HCT116 (cell line): ENCODE measurements at regions not wholly inside any gene's neighbourhood (a gene's known extent, or its start where the extent isn't known, plus 50 kb on each side); places are given as distances from the start of the nearest gene placed in this dataset.
A peak's percentile ranks its signal among the peaks of the same experiment; 100 is the strongest.

Source experiments
- ATAC-seq: fragments of 200-7000 bp; cut with Tn5 transposase; 2 replicates; pipeline ENCODE4 v1.9.1; 2020; ENCODE audit warnings: mild to moderate bottlenecking, moderate library complexity
- BruUV-seq: library from RNA; stranded (reverse); fragments of 400-500 nt; replicated peaks from 2 replicates; lab custom pipeline; 2021; lab: Mats Ljungman, UMichigan
- CTCF ChIA-PET: fragments of 300-600 bp; sonication (Branson Sonifier 250); formaldehyde crosslinking; loops from one replicate; lab custom pipeline; 2021; ENCODE audit warnings: antibody characterized with exemption; lab: Charles Lee
- POLR2A ChIA-PET: fragments of 300-600, 350-600 bp; sonication (Branson Sonifier 250); formaldehyde crosslinking; loops from one replicate; lab custom pipeline; 2021; ENCODE audit warnings: antibody characterized with exemption; lab: Charles Lee
- RAD21 ChIA-PET, 2 experiments: fragments of 300-600 bp; sonication (Branson Sonifier 250); formaldehyde crosslinking; loops; one replicate each; lab custom pipeline; 2023; ENCODE audit warnings: low total read pairs in 2 of 2; ENCODE audit not compliant: uncharacterized antibody in 2 of 2, unreplicated experiment in 2 of 2, low non-redundant PET in 1 of 2; lab: Charles Lee
- DNase-seq: peaks from one replicate; pipeline ENCODE4 v3.0.0-alpha.2; 2010; ENCODE audit warnings: low read depth, low spot score
- H2AFZ ChIP-seq: fragments of 200-600 bp; shearing (Covaris generic), sonication (generic); 2 replicates; pipeline ENCODE4 v1.6.1; 2017; ENCODE audit warnings: low read depth, mixed run types, mixed read lengths, antibody characterized with exemption, low read length; ENCODE audit not compliant: poor library complexity, severe bottlenecking
- H3K27ac ChIP-seq: 2 replicates; pipeline ENCODE4 v1.5.1; 2012; ENCODE audit warnings: low read depth, low read length
- H3K27me3 ChIP-seq: fragments of 200-600 bp; sonication (generic); 2 replicates; pipeline ENCODE4 v1.6.1; 2016; ENCODE audit warnings: mixed run types, low read length, mixed read lengths; ENCODE audit not compliant: insufficient read depth
- H3K36me3 ChIP-seq, 2 experiments: fragments of 200-500 bp in 1 of 2; fragments of 200-600 bp in 1 of 2; sonication (Bioruptor generic) in 1 of 2; sonication (generic) in 1 of 2; 2 replicates each; pipeline versions ENCODE4 v1.5.1 to v1.6.1; 2014 to 2016; ENCODE audit warnings: low read length in 2 of 2, inconsistent platforms in 1 of 2, mixed read lengths in 1 of 2, mixed run types in 1 of 2; ENCODE audit not compliant: insufficient read depth in 2 of 2, control insufficient read depth in 1 of 2
- H3K4me1 ChIP-seq, 2 experiments: fragments of 200-600 bp in 1 of 2; sonication (generic) in 1 of 2; 2 replicates each; pipeline versions ENCODE4 v1.5.1 to v1.6.1; 2012 to 2017; ENCODE audit warnings: low read length in 2 of 2, inconsistent platforms in 1 of 2, mild to moderate bottlenecking in 1 of 2, mixed read lengths in 1 of 2, mixed run types in 1 of 2, moderate library complexity in 1 of 2; ENCODE audit not compliant: insufficient read depth in 2 of 2, control insufficient read depth in 1 of 2
- H3K4me2 ChIP-seq: fragments of 200-600 bp; sonication (generic); 2 replicates; pipeline ENCODE4 v1.6.1; 2017; ENCODE audit warnings: mixed run types, low read length, mixed read lengths
- H3K4me3 ChIP-seq, 2 experiments: fragments of 200-600 bp in 1 of 2; sonication (generic) in 1 of 2; replicated peaks in 1 of 2; 2 replicates each; pipeline ENCODE4 v1.5.1; 2011 to 2016; ENCODE audit warnings: low read length in 2 of 2, control low read depth in 1 of 2, low read depth in 1 of 2, mild to moderate bottlenecking in 1 of 2, mixed read lengths in 1 of 2, mixed run types in 1 of 2
- H3K79me2 ChIP-seq: fragments of 200-600 bp; sonication (generic); 2 replicates; pipeline ENCODE4 v1.6.1; 2017; ENCODE audit warnings: mild to moderate bottlenecking, mixed run types, low read length, moderate library complexity, mixed read lengths; ENCODE audit not compliant: insufficient read depth
- H3K9ac ChIP-seq: fragments of 200-600 bp; sonication (generic); 2 replicates; pipeline ENCODE4 v1.6.1; 2016; ENCODE audit warnings: low read length, mixed read lengths
- H3K9me2 ChIP-seq: fragments of 200-600 bp; sonication (generic), shearing (Covaris generic); 2 replicates; pipeline ENCODE4 v1.6.1; 2017; ENCODE audit warnings: mixed run types, mild to moderate bottlenecking, moderate library complexity; ENCODE audit not compliant: insufficient read depth
- H3K9me3 ChIP-seq, 2 experiments: fragments of 200-500 bp in 1 of 2; fragments of 200-600 bp in 1 of 2; sonication (Bioruptor generic) in 1 of 2; sonication (generic) in 1 of 2; 2 replicates each; pipeline ENCODE4 v1.6.1; 2014 to 2017; ENCODE audit warnings: low read length in 2 of 2, mixed read lengths in 2 of 2, inconsistent platforms in 1 of 2, low read depth in 1 of 2, mild to moderate bottlenecking in 1 of 2, mixed run types in 1 of 2, moderate library complexity in 1 of 2; ENCODE audit not compliant: control insufficient read depth in 1 of 2, insufficient read depth in 1 of 2
- H4K20me1 ChIP-seq: fragments of 200-600 bp; sonication (generic), shearing (Covaris generic); 2 replicates; pipeline ENCODE4 v1.6.1; 2017; ENCODE audit warnings: mixed run types, mild to moderate bottlenecking, moderate library complexity; ENCODE audit not compliant: insufficient read depth
- CTCF ChIP-seq, 3 experiments: fragments of 200-600 bp in 1 of 3; sonication (generic) in 1 of 3; IDR thresholded peaks in 2 of 3; conservative IDR thresholded peaks in 1 of 3; 2 replicates each; pipeline ENCODE4 v1.5.1; 2012 to 2017; ENCODE audit warnings: low read depth in 2 of 3, low read length in 2 of 3, antibody characterized with exemption in 1 of 3, borderline replicate concordance in 1 of 3, control low read depth in 1 of 3, mild to moderate bottlenecking in 1 of 3, mixed read lengths in 1 of 3, mixed run types in 1 of 3, moderate library complexity in 1 of 3; ENCODE audit not compliant: insufficient read depth in 1 of 3
- EGR1 ChIP-seq: IDR thresholded peaks from 2 replicates; pipeline ENCODE4 v1.6.1; 2012; ENCODE audit warnings: low read depth
- FOSL1 ChIP-seq: IDR thresholded peaks from 2 replicates; pipeline ENCODE4 v1.6.1; 2012; ENCODE audit warnings: low read depth
- SIN3A ChIP-seq: IDR thresholded peaks from 2 replicates; pipeline ENCODE4 v1.6.1; 2012; ENCODE audit warnings: low read depth
- SRF ChIP-seq: IDR thresholded peaks from 2 replicates; pipeline ENCODE4 v1.6.1; 2012; ENCODE audit warnings: low read depth
- ZBTB33 ChIP-seq: IDR thresholded peaks from 2 replicates; pipeline ENCODE4 v1.6.1; 2011; ENCODE audit warnings: mild to moderate bottlenecking, low read length, moderate library complexity; ENCODE audit not compliant: insufficient replicate concordance; ENCODE audit errors: extremely low read depth
- ZNF274 ChIP-seq: fragments of 200-500 bp; sonication (Bioruptor generic); IDR thresholded peaks from 2 replicates; pipeline ENCODE4 v1.6.1; 2014; ENCODE audit warnings: mild to moderate bottlenecking, low read depth, low read length, inconsistent platforms
- intact Hi-C: fragments of 100-400 bp; cut with micrococcal nuclease; formaldehyde crosslinking; loops from 2 replicates; pipeline ENCODE4 v1.10.0; 2022

GRCh38 chr13:80408270-80408669 lies 67.3 kb upstream of the SPRY2 start:
- H2AFZ ChIP-seq: no peak overlapping the region
- no TSS peak for BruUV-seq
- no peak overlapping the region for H3K4me2 ChIP-seq
- no peak overlapping the region for H3K4me3 ChIP-seq
- H3K4me1 ChIP-seq: no peaks in the 10 kb centered on the region
- ChIA-PET RAD21 (no interaction called here), CTCF (no interaction called here), POLR2A (no interaction called here)
- no peaks in the 10 kb centered on the region for H4K20me1 ChIP-seq
- H3K27me3 ChIP-seq: no peaks in the 10 kb centered on the region
- intact Hi-C loops: no loop called here
- DNase-seq (no peak), ATAC-seq (no peak; the same call in 1 of the 2 replicates)
- H3K9ac ChIP-seq: no peak overlapping the region
- H3K9me3 ChIP-seq: peaks cover 0 to 4% of the 10 kb centered on the region in 2 experiments; a peak in 1 of 4 replicates
- no peak for TF ChIP-seq SIN3A
- peak in 1 of 3 experiments; percentile 10; a peak in 1 of 6 replicates for TF ChIP-seq CTCF (IDR thresholded peaks at IDR 0.05 in 2 of 3, conservative IDR thresholded peaks at IDR 0.05 in 1 of 3; ENCODE audit: borderline replicate concordance in 1 of 3, insufficient read depth in 1 of 3, low read depth in 2 of 3, low read length in 2 of 3)
- no peak for TF ChIP-seq SRF
- H3K79me2 ChIP-seq: no peaks in the 10 kb centered on the region
- H3K9me2 ChIP-seq: no peaks in the 10 kb centered on the region
- no peak overlapping the region for H3K27ac ChIP-seq
- H3K36me3 ChIP-seq: no peaks in the 10 kb centered on the region

DNA sequence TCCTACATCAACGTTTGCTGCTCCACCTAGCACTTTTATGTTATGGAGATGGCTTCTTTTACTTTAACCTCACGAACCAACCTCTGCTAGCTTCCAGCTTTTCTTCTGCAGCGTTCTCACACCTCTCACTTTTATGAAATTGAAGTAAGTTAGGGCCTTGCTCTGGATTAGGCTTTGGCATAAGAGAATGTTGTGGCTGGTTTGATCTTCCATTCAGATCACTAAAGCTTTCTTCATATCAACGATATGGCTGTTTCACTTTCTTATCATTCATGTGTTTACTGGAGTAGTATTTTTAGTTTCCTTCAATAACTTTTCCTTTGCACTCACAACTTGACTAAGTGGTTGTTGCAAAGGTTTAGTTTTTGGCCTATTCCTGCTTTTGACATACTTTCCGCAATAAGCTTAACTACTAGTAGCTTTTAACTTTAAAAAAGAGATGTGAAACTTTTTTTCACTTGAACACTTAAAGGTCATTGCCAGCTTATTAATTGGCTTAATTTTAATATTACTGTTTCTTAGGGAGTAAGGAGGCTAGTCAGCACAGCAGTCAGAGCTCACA lies 60.0 kb upstream of the SPRY2 start:
- CTCF ChIA-PET: no interaction called here
- TF ChIP-seq FOSL1: no peak
- TF ChIP-seq EGR1: no peak
- TF ChIP-seq ZNF274: no peak
- no peak for TF ChIP-seq ZBTB33
- Histone ChIP-seq H3K27ac (no peak overlapping the region), H3K9me3 (peaks cover 0 to 4% of the 10 kb centered on the region in 2 experiments; a peak in 1 of 4 replicates), H3K4me3 (no peak overlapping the region), H3K9me2 (no peaks in the 10 kb centered on the region), H4K20me1 (no peaks in the 10 kb centered on the region), H3K4me1 (no peaks in the 10 kb centered on the region), H3K9ac (no peak overlapping the region), H3K4me2 (no peak overlapping the region), H3K27me3 (no peaks in the 10 kb centered on the region), H3K79me2 (no peaks in the 10 kb centered on the region), H3K36me3 (no peaks in the 10 kb centered on the region), H2AFZ (no peak overlapping the region)
- no peak for DNase-seq
- RAD21 ChIA-PET: no interaction called here
- BruUV-seq: no TSS peak
- intact Hi-C loops: no loop called here
- POLR2A ChIA-PET: no interaction called here
- no peak for ATAC-seq
